Stimulated activated CD8-positive, alpha-beta memory T cell treated with anti-CD3 and anti-CD28 coated beads, Interleukin-4, amount 100 ng/mL, for 48 hours (primary cell): ENCODE measurements at regions not wholly inside any gene's neighbourhood (a gene's known extent, or its start where the extent isn't known, plus 50 kb on each side); places are given as distances from the start of the nearest gene placed in this dataset.

Experiments
- DNase-seq: peaks from one replicate; pipeline ENCODE4 v3.0.0-alpha.2; 2020

GRCh38 chr11:71120471-71120896 lies 131.9 kb downstream of the SHANK2 start:
- DNase-seq, result no peak

DNA sequence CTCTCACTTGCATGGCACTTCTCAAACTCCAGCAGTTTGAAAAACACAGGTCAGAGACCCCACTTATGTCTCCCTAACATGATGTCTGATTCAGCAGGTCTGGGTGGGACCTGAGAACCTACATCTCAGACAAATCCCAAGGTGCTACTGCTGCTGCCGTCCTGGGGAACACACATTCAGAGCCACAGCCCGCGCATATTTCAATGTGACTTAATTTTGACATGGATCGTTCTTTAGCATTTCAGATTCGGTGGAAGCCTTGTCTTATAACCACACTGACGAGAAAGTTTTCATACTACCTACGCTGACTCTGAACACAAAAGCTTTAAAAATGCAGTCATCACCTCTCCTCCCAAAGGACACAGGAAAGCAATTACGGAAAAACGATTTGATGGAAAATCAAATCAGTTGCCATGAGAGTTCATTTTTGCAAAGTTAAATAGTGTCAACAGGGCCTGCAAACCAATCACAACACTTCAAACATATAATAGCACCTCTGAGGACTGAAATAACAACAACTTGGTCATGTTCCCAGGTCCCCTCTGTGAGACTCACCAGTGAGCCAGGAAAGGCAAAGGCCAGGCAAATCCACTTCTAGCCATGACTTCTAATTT lies 132.6 kb downstream of the SHANK2 start:
- no peak for DNase-seq

GRCh38 chr11:71118671-71119250 lies 133.6 kb downstream of the SHANK2 start:
- DNase-seq, result no peak

GRCh38 chr11:71117311-71117710 lies 135.1 kb downstream of the SHANK2 start:
- DNase-seq, result no peak

DNA sequence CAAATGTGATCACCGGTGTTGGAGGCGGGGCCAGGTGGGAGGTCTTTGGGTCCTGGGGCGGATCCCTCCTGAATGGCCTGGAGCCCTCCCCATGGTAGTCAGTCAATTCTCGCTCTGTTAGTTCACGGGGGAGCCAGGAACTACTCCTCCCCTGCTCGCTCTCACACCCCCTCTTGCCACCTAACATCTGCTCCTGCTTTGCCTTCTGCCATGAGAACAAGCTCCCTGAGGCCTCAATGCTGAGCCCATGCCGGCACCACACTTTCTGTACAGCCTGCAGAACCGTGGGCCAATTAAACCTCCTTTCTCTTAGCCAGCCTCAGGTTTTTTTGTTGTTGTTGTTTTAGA lies 135.7 kb downstream of the SHANK2 start:
- DNase-seq, result no peak

GRCh38 chr11:71115770-71116692 lies 136.3 kb downstream of the SHANK2 start:
- DNase-seq, result no peak

DNA sequence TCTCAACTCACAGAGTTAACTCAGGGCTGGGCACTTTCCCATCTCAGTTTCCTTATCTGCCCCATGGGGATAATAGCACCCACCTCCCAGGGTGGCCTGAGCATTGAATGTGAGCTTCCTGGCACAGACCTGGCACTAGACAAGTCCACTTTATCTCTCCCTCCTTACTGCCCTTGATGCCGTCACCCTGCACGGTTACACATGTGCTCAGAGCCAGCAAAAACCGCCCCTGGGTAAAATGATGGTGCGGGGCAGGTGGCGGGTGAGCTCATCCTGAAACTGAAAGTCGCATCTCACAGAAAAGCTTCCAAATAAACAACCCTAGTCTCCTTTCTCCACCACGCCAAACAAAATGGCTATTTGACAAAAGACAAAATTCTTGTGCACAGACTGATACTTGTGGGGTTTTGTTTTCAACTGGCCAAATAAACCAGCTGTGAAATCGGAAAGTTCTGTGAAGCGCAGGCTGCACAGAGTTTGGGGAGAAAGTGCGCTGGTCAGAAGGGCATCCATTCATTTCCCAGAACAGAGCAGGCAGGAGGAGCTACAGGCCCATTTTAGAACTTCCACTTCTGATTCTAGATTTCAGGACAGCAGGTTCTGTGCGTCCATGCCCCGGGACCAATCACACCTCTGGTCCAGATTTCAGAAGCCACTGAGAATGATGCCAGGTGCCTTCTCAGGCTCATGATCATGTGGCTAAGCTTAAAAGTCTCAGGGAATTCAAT lies 138.1 kb downstream of the SHANK2 start:
- DNase-seq, result no peak

DNA sequence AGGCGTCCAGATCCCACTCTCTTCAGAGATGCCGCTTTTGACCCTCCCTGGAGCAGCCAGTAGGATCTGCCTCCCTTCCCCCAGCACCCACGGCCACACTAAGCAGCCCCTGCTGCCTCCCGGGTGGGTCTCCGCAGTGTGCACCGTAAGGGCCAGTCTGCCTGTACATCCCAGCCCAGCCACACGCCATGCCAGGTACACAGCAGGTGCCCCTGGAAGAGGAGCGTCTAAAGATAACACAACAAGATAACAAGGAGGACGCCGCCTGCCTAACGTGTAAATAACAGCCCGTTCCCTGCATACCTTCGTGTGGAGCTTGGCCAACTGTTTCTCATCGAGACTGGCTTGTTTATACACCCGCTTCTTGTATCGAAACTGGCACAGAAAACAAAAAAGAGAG lies 139.4 kb downstream of the SHANK2 start:
- DNase-seq, result no peak

- DNase-seq, result no peak
Measured at GRCh38 chr11:71112454-71112853, 139.9 kb downstream of the SHANK2 start.

GRCh38 chr11:71109586-71109985 lies 142.8 kb downstream of the SHANK2 start:
- no peak for DNase-seq

DNA sequence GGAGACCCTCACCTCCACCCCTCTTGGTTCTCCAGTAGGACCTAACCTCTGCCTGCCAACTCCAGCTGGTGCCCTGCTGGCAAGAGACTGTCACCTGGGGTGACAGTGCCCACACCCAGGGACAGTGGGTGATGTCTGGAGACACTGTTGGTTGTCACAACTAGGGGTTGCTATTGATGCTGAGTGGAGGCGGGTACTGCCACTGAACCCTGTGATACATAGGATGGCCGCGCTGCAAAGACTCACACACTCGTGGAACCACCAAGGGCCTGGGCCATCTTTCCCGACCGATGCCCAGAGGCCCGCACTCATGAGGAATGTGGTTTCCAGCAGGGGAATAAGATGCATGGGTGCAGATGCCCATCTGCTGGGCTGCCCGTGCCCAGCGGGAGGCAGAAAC lies 143.2 kb downstream of the SHANK2 start:
- no peak for DNase-seq

GRCh38 chr11:71108013-71108865 lies 144.1 kb downstream of the SHANK2 start:
- no peak for DNase-seq

DNA sequence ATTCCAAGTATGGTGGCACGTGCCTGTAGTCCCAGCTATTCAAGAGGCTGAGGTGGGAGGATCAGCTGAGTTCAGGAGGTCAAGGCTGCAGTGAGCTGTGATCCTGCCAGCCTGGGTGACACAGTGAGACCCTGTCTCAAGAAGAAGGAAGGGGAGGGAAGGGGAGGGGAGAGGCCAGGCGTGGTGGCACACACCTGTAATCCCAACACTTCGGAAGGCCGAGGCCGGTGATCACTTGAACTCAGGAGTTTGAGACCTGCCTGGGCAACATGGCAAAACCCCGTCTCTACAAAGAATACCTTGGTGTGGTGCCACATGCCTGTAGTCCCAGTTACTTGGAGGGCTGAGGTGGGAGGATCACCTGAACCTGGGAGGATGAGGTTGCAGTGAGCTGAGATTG lies 145.7 kb downstream of the SHANK2 start:
- DNase-seq, result no peak

DNA sequence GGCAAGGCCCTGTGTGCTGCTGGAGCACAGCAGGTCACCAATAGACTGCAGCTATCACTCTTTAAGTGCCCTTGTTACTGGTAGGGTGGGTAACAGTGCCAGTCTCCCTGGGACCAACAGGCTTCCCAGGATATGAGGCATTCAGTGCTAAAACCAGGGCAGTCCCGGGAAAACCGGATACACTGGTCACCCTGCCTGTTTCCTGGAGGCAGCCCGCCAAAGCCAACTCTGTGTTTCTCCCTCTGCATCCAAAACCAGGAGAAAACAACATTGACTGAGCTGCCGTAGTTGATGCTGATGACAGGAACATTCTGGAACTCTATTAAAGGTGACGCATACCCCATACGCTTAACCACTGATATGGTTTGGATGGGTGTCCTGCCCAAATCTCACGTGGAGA lies 149.1 kb downstream of the SHANK2 start:
- DNase-seq, result no peak

DNA sequence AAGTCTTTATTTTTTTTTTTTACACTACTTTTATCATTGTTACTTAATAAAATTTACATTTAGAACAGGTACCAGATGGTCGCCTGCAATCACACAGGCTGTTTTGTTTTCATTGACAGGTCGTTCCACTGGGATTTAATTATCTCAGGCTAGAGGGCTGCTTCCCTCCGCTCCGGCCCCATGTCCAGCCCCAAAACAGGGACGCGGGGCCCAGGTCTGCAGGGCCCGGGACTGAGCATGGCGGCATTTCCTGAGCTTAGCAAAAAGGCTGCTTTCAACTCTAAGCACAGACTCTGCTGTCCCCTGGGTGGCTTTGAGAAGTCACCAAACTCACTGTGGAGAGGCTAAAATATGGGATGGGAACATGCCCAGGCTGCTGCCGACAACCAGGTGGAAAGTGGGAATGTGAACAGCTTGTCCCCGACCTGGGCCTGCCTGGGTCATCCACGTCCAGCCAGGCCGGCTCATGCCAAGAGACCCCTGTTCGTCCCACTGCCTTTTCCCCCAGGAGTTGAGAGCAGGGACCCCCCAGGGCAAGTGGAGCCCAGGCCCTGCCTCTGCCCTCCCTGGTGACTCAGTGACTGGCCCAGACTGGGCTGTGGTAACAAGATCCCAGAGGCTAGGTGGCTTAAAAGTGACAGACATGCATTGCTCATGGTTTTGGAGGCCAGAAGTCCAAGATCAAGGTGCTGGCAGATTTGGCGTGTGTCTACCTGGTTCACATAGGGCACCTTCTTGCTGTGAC lies 150.0 kb downstream of the SHANK2 start:
- no peak for DNase-seq

DNA sequence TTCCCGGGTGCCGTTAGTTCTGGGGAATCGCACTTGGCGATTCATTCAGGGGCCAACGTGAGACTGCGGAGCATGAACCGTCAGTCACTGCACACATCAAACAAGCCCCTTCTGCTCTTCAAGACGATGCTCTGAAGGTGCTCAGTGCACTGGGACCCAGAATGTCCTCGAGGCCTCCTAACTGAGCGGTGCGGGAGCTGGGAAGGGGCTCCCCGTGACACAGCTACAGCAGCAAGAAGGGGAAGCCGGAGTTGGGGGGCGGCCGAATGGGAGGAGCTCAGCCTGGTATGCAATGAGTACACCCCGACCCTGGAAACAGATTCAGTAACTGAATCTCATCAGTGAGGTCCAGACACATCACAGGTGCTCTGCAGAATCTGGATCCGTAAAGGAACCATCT lies 150.8 kb downstream of the SHANK2 start:
- DNase-seq, result no peak

DNA sequence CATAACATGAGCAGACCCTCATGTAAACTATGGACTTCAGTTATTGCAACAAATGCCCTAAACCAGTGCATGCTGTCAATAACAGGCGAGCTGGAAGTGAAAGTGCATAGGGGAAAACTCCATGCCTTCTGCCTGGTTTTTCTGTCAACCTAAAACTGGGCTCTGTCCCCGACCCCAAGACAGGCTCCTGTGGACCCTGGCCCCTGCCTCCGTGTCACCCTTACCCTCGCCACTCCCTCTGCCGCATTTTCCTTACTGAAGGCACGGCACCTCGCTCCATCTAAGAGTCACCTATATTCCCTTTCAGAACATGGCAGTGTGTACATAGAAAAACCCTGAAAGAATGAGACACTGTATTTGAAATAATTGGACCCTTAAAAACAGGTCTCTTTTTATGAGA lies 151.3 kb downstream of the SHANK2 start:
- no peak for DNase-seq

GRCh38 chr11:71098776-71099175 lies 153.6 kb downstream of the SHANK2 start:
- no peak for DNase-seq

DNA sequence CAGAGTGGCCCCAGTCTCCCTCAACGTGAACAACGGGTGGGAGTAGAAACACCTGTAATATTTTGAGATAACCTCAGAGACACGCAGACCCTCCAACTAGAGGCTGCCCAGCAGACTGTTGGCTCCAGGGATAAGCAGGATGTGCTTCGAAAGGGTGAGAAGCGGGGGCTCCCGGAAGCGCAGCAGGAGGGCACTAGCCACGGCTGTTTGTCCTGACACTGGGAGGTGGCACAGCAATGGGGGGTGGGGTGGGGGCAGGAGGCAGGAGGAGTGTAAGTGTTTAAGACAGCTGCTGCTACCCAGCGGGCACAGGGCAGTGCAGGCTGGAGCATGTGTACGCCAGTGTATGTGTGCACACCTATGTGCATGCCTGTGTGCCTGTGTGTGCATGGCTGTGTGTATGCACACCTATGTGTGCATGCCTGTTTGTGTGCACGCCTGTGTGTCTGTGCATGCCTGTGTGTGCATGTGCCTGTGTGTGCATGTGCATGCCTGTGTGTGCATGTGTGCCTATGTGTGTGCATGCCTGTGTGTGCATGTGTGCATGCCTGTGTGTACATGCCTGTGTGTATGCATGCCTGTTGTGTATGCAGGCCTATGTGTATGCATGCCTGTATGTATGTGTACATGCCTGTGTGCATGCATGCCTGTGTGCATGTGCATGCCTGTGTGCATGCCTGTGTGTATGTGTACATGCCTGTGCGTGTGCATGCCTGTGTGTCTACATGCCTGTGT lies 154.7 kb downstream of the SHANK2 start:
- no peak for DNase-seq

- DNase-seq, result no peak
Measured at GRCh38 chr11:71096751-71097388, 155.5 kb downstream of the SHANK2 start.
